Natural killer cell (primary cell): ENCODE measurements at regions not wholly inside any gene's neighbourhood (a gene's known extent, or its start where the extent isn't known, plus 50 kb on each side); places are given as distances from the start of the nearest gene placed in this dataset.

Experiments
- ATAC-seq, 3 donors: fragments of 150-1000 bp in 2 of 3; fragments of 200-7000 bp in 1 of 3; cut with Tn5 transposase; 1 replicate in 1 of 3; 2 replicates in 2 of 3; pipeline ENCODE4 v1.10.0; 2021; ENCODE audit warnings: mild to moderate bottlenecking in 2 of 3, moderate library complexity in 2 of 3
- DNase-seq, 2 donors: peaks; one replicate each; pipeline versions ENCODE4 v3.0.0 to v3.0.0-alpha.2; 2013 to 2021; ENCODE audit warnings: mixed read lengths in 1 of 2
- H3K27ac ChIP-seq: one replicate; pipeline ENCODE4 v1.5.1; 2013; ENCODE audit warnings: mild to moderate bottlenecking, low read length
- H3K27me3 ChIP-seq: one replicate; pipeline ENCODE4 v1.6.1; 2013; ENCODE audit warnings: low read length; ENCODE audit not compliant: control insufficient read depth, insufficient read depth
- H3K36me3 ChIP-seq: one replicate; pipeline ENCODE4 v1.6.1; 2013; ENCODE audit warnings: low read length; ENCODE audit not compliant: control insufficient read depth, insufficient read depth
- H3K4me1 ChIP-seq: one replicate; pipeline ENCODE4 v1.6.1; 2013; ENCODE audit warnings: low read length; ENCODE audit not compliant: control insufficient read depth, insufficient read depth
- H3K4me3 ChIP-seq: one replicate; pipeline ENCODE4 v1.5.1; 2013; ENCODE audit warnings: low read length
- H3K9me3 ChIP-seq: one replicate; pipeline ENCODE4 v1.6.1; 2013; ENCODE audit warnings: low read length; ENCODE audit not compliant: control insufficient read depth, insufficient read depth
- H3K27ac Mint-ChIP-seq, 2 donors: one replicate each; pipeline ENCODE4 v1.8.0; 2022; ENCODE audit warnings: mild to moderate bottlenecking in 2 of 2, mixed read lengths in 2 of 2, moderate library complexity in 1 of 2
- H3K27me3 Mint-ChIP-seq, 2 donors: one replicate each; pipeline ENCODE4 v1.8.0; 2022; ENCODE audit warnings: low read depth in 2 of 2, mixed read lengths in 2 of 2
- H3K36me3 Mint-ChIP-seq: one replicate; pipeline ENCODE4 v1.8.0; 2022; ENCODE audit warnings: mixed read lengths
- H3K4me1 Mint-ChIP-seq, 2 donors: one replicate each; pipeline ENCODE4 v1.8.0; 2022; ENCODE audit warnings: mixed read lengths in 2 of 2
- H3K4me3 Mint-ChIP-seq: one replicate; pipeline ENCODE4 v1.8.0; 2022; ENCODE audit warnings: mild to moderate bottlenecking, moderate library complexity, mixed read lengths
- H3K9me3 Mint-ChIP-seq, 2 donors: one replicate each; pipeline ENCODE4 v1.8.0; 2022; ENCODE audit warnings: mixed read lengths in 2 of 2
- CTCF ChIP-seq: fragments of 200-600 bp; IDR thresholded peaks from one replicate; pipeline ENCODE4 v1.8.0; 2022; ENCODE audit warnings: antibody characterized with exemption
- WGBS: methylation state at CpG from one replicate; pipeline ENCODE4 v1.1.7; 2013; ENCODE audit warnings: missing lambda C conversion rate; ENCODE audit not compliant: insufficient coverage; 5-methylcytosine and 5-hydroxymethylcytosine counted together
- intact Hi-C: fragments of 100-400 bp; cut with micrococcal nuclease; formaldehyde crosslinking; loops from one replicate; pipeline ENCODE4 v1.14.2; 2022

GRCh38 chr6:6737671-6738070 is 149.2 kb downstream of the LY86 start:
- no peak overlapping the region for H3K27ac Mint-ChIP-seq
- no peak overlapping the region for H3K4me3 ChIP-seq
- H3K36me3 ChIP-seq, result no peaks in the 10 kb centered on the region
- DNase-seq, result no peak
- WGBS, result 67% methylated on average over 6 of the region's 6 CpGs
- H3K27ac ChIP-seq, result no peak overlapping the region
- no peak for ATAC-seq
- H3K27me3 ChIP-seq, result no peaks in the 10 kb centered on the region
- H3K36me3 Mint-ChIP-seq, result no peaks in the 10 kb centered on the region
- TF ChIP-seq CTCF, result no peak
- H3K9me3 ChIP-seq, result no peaks in the 10 kb centered on the region
- H3K4me1 Mint-ChIP-seq, result no peaks in the 10 kb centered on the region
- H3K4me1 ChIP-seq, result no peaks in the 10 kb centered on the region
- H3K4me3 Mint-ChIP-seq, result no peak overlapping the region
- intact Hi-C loops, result no loop called here
- no peaks in the 10 kb centered on the region for H3K9me3 Mint-ChIP-seq
- peaks cover 27 to 33% of the 10 kb centered on the region in 2 donors for H3K27me3 Mint-ChIP-seq

- WGBS, result 83% methylated on average over 2 of the region's 2 CpGs
- no peak overlapping the region for H3K4me3 Mint-ChIP-seq
- Histone ChIP-seq H3K36me3 (no peaks in the 10 kb centered on the region), H3K4me3 (no peak overlapping the region), H3K9me3 (no peaks in the 10 kb centered on the region), H3K4me1 (no peaks in the 10 kb centered on the region), H3K27ac (no peak overlapping the region), H3K27me3 (no peaks in the 10 kb centered on the region)
- DNase-seq (no peak), ATAC-seq (no peak)
- TF ChIP-seq CTCF, result no peak
- H3K27ac Mint-ChIP-seq, result no peak overlapping the region
- H3K36me3 Mint-ChIP-seq, result no peaks in the 10 kb centered on the region
- H3K4me1 Mint-ChIP-seq, result no peaks in the 10 kb centered on the region
- no peaks in the 10 kb centered on the region for H3K9me3 Mint-ChIP-seq
- peaks cover 24 to 33% of the 10 kb centered on the region in 2 donors for H3K27me3 Mint-ChIP-seq
- intact Hi-C loops, result no loop called here
These were observed 149.6 kb downstream of the LY86 start for GRCh38 chr6:6738108-6738507.

GRCh38 chr6:6738922-6739716 is 150.6 kb downstream of the LY86 start:
- no peak for DNase-seq
- peaks cover 24 to 33% of the 10 kb centered on the region in 2 donors for H3K27me3 Mint-ChIP-seq
- no peak for TF ChIP-seq CTCF
- no peak overlapping the region for H3K4me3 Mint-ChIP-seq
- intact Hi-C loops, result no loop called here
- Histone ChIP-seq H3K4me3 (no peak overlapping the region), H3K27ac (no peak overlapping the region), H3K9me3 (no peaks in the 10 kb centered on the region), H3K36me3 (no peaks in the 10 kb centered on the region), H3K27me3 (no peaks in the 10 kb centered on the region), H3K4me1 (no peaks in the 10 kb centered on the region)
- no peak for ATAC-seq
- H3K27ac Mint-ChIP-seq, result no peak overlapping the region
- no peaks in the 10 kb centered on the region for H3K9me3 Mint-ChIP-seq
- 83% methylated on average over 4 of the region's 5 CpGs for WGBS
- no peaks in the 10 kb centered on the region for H3K4me1 Mint-ChIP-seq
- no peaks in the 10 kb centered on the region for H3K36me3 Mint-ChIP-seq

- H3K4me3 ChIP-seq, result no peak overlapping the region
- no peaks in the 10 kb centered on the region for H3K36me3 ChIP-seq
- ATAC-seq (no peak), DNase-seq (no peak)
- 84% methylated on average over 7 of the region's 7 CpGs for WGBS
- Mint-ChIP-seq H3K4me1 (no peaks in the 10 kb centered on the region), H3K27me3 (peaks cover 17 to 33% of the 10 kb centered on the region in 2 donors), H3K4me3 (no peak overlapping the region), H3K36me3 (no peaks in the 10 kb centered on the region), H3K27ac (no peak overlapping the region), H3K9me3 (no peaks in the 10 kb centered on the region)
- H3K27ac ChIP-seq, result no peak overlapping the region
- no peak for TF ChIP-seq CTCF
- intact Hi-C loops, result no loop called here
- no peaks in the 10 kb centered on the region for H3K9me3 ChIP-seq
- no peaks in the 10 kb centered on the region for H3K27me3 ChIP-seq
- H3K4me1 ChIP-seq, result no peaks in the 10 kb centered on the region
These were observed 152.1 kb downstream of the LY86 start for GRCh38 chr6:6740595-6740994.
